ENCODE measurements at regions not wholly inside any gene's neighbourhood (a gene's known extent, or its start where the extent isn't known, plus 50 kb on each side); places are given as distances from the start of the nearest gene placed in this dataset.

GRCh38 chr1:198864695-198865094 lies 225.9 kb downstream of the PTPRC start:
- TF ChIP-seq, protein P1, sequence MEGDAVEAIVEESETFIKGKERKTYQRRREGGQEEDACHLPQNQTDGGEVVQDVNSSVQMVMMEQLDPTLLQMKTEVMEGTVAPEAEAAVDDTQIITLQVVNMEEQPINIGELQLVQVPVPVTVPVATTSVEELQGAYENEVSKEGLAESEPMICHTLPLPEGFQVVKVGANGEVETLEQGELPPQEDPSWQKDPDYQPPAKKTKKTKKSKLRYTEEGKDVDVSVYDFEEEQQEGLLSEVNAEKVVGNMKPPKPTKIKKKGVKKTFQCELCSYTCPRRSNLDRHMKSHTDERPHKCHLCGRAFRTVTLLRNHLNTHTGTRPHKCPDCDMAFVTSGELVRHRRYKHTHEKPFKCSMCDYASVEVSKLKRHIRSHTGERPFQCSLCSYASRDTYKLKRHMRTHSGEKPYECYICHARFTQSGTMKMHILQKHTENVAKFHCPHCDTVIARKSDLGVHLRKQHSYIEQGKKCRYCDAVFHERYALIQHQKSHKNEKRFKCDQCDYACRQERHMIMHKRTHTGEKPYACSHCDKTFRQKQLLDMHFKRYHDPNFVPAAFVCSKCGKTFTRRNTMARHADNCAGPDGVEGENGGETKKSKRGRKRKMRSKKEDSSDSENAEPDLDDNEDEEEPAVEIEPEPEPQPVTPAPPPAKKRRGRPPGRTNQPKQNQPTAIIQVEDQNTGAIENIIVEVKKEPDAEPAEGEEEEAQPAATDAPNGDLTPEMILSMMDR (IDR thresholded peaks at IDR 0.05; ENCODE audit: insufficient read depth, low read length, poor library complexity, severe bottlenecking), result no peak
- TF ChIP-seq EZH2phosphoT487 (conservative IDR thresholded peaks at IDR 0.05; ENCODE audit: low read length), result no peak
